ENCODE measurements at regions not wholly inside any gene's neighbourhood (a gene's known extent, or its start where the extent isn't known, plus 50 kb on each side); places are given as distances from the start of the nearest gene placed in this dataset.

- H3K27me3 Mint-ChIP-seq, result peaks cover 0 to 4% of the 10 kb centered on the region in 2 donors
- peaks cover 4 to 15% of the 10 kb centered on the region in 2 donors for H3K4me1 Mint-ChIP-seq
- H3K36me3 Mint-ChIP-seq, result no peaks in the 10 kb centered on the region
- H3K9me3 Mint-ChIP-seq, result no peaks in the 10 kb centered on the region
- no peak for DNase-seq
- ATAC-seq (replicated peaks), result no peak
- no peak overlapping the region for H3K27ac Mint-ChIP-seq
- no peak overlapping the region for H3K4me3 Mint-ChIP-seq
Observed at GRCh38 chr3:87084868-87085267, 93.9 kb upstream of the VGLL3 start.

GRCh38 chr3:87082796-87083440, 92.0 kb upstream of the VGLL3 start:
- H3K36me3 Mint-ChIP-seq, result no peaks in the 10 kb centered on the region
- no peaks in the 10 kb centered on the region for H3K4me1 Mint-ChIP-seq
- no peaks in the 10 kb centered on the region for H3K9me3 Mint-ChIP-seq
- H3K4me3 Mint-ChIP-seq, result no peak overlapping the region
- peaks cover 0 to 3% of the 10 kb centered on the region in 2 donors for H3K27me3 Mint-ChIP-seq
- no peak for DNase-seq
- no peak overlapping the region for H3K27ac Mint-ChIP-seq
- ATAC-seq (replicated peaks), result peak; percentile 68 to 76

GRCh38 chr3:87077355-87077754, 86.4 kb upstream of the VGLL3 start:
- H3K4me3 Mint-ChIP-seq, result no peak overlapping the region
- no peaks in the 10 kb centered on the region for H3K9me3 Mint-ChIP-seq
- no peaks in the 10 kb centered on the region for H3K4me1 Mint-ChIP-seq
- H3K36me3 Mint-ChIP-seq, result no peaks in the 10 kb centered on the region
- H3K27ac Mint-ChIP-seq, result no peak overlapping the region
- peaks cover 0 to 3% of the 10 kb centered on the region in 2 donors for H3K27me3 Mint-ChIP-seq
- DNase-seq (no peak), ATAC-seq (replicated peaks) (no peak)

GRCh38 chr3:87076946-87077345, 86.0 kb upstream of the VGLL3 start:
- no peak overlapping the region for H3K4me3 Mint-ChIP-seq
- DNase-seq (no peak), ATAC-seq (replicated peaks) (no peak)
- H3K27ac Mint-ChIP-seq, result no peak overlapping the region
- H3K36me3 Mint-ChIP-seq, result no peaks in the 10 kb centered on the region
- H3K9me3 Mint-ChIP-seq, result no peaks in the 10 kb centered on the region
- peaks cover 0 to 3% of the 10 kb centered on the region in 2 donors for H3K27me3 Mint-ChIP-seq
- no peaks in the 10 kb centered on the region for H3K4me1 Mint-ChIP-seq

GRCh38 chr3:87073496-87074145, 82.7 kb upstream of the VGLL3 start:
- ATAC-seq (replicated peaks) (no peak), DNase-seq (no peak)
- no peak overlapping the region for H3K4me3 Mint-ChIP-seq
- no peaks in the 10 kb centered on the region for H3K36me3 Mint-ChIP-seq
- H3K27me3 Mint-ChIP-seq, result no peaks in the 10 kb centered on the region
- H3K4me1 Mint-ChIP-seq, result no peaks in the 10 kb centered on the region
- H3K27ac Mint-ChIP-seq, result no peak overlapping the region
- H3K9me3 Mint-ChIP-seq, result no peaks in the 10 kb centered on the region

- DNase-seq (no peak), ATAC-seq (replicated peaks) (no peak)
- Mint-ChIP-seq H3K36me3 (no peaks in the 10 kb centered on the region), H3K9me3 (no peaks in the 10 kb centered on the region), H3K4me3 (no peak overlapping the region), H3K4me1 (no peaks in the 10 kb centered on the region), H3K27ac (no peak overlapping the region), H3K27me3 (no peaks in the 10 kb centered on the region)
Observed at GRCh38 chr3:87072446-87072845, 81.5 kb upstream of the VGLL3 start.

GRCh38 chr3:87069971-87070370, 79.0 kb upstream of the VGLL3 start:
- Mint-ChIP-seq H3K36me3 (no peaks in the 10 kb centered on the region), H3K27ac (no peak overlapping the region), H3K9me3 (no peaks in the 10 kb centered on the region), H3K27me3 (no peaks in the 10 kb centered on the region), H3K4me3 (no peak overlapping the region), H3K4me1 (no peaks in the 10 kb centered on the region)
- no peak for ATAC-seq (replicated peaks)
- no peak for DNase-seq

GRCh38 chr3:87069021-87069420, 78.1 kb upstream of the VGLL3 start:
- ATAC-seq (replicated peaks), result no peak
- Mint-ChIP-seq H3K27me3 (no peaks in the 10 kb centered on the region), H3K4me3 (no peak overlapping the region), H3K4me1 (no peaks in the 10 kb centered on the region), H3K27ac (no peak overlapping the region), H3K9me3 (no peaks in the 10 kb centered on the region), H3K36me3 (no peaks in the 10 kb centered on the region)
- no peak for DNase-seq

GRCh38 chr3:87062685-87063084, 71.7 kb upstream of the VGLL3 start:
- no peak for DNase-seq
- ATAC-seq (replicated peaks), result no peak
- H3K4me1 Mint-ChIP-seq, result no peaks in the 10 kb centered on the region
- no peak overlapping the region for H3K4me3 Mint-ChIP-seq
- H3K36me3 Mint-ChIP-seq, result no peaks in the 10 kb centered on the region
- H3K9me3 Mint-ChIP-seq, result peaks cover 0 to 2% of the 10 kb centered on the region in 2 donors
- no peaks in the 10 kb centered on the region for H3K27me3 Mint-ChIP-seq
- H3K27ac Mint-ChIP-seq, result no peak overlapping the region

GRCh38 chr3:87057474-87057873, 66.5 kb upstream of the VGLL3 start:
- H3K4me3 Mint-ChIP-seq, result no peak overlapping the region
- H3K9me3 Mint-ChIP-seq, result peaks cover 0 to 4% of the 10 kb centered on the region in 2 donors
- H3K27me3 Mint-ChIP-seq, result no peaks in the 10 kb centered on the region
- no peak for ATAC-seq (replicated peaks)
- no peaks in the 10 kb centered on the region for H3K36me3 Mint-ChIP-seq
- no peaks in the 10 kb centered on the region for H3K4me1 Mint-ChIP-seq
- no peak for DNase-seq
- H3K27ac Mint-ChIP-seq, result no peak overlapping the region

GRCh38 chr3:87053553-87053952, 62.6 kb upstream of the VGLL3 start:
- Mint-ChIP-seq H3K27ac (no peak overlapping the region), H3K27me3 (no peaks in the 10 kb centered on the region), H3K9me3 (peaks cover 0 to 4% of the 10 kb centered on the region in 2 donors), H3K4me1 (no peaks in the 10 kb centered on the region), H3K36me3 (no peaks in the 10 kb centered on the region), H3K4me3 (no peak overlapping the region)
- DNase-seq (no peak), ATAC-seq (replicated peaks) (no peak)

- no peak for ATAC-seq (replicated peaks)
- no peaks in the 10 kb centered on the region for H3K27me3 Mint-ChIP-seq
Observed at GRCh38 chr3:87052499-87053260, 61.7 kb upstream of the VGLL3 start.

GRCh38 chr3:87047852-87048251, 56.9 kb upstream of the VGLL3 start:
- ATAC-seq (replicated peaks) (no peak), DNase-seq (no peak)
- Mint-ChIP-seq H3K4me1 (no peaks in the 10 kb centered on the region), H3K9me3 (no peaks in the 10 kb centered on the region), H3K27me3 (no peaks in the 10 kb centered on the region), H3K4me3 (no peak overlapping the region), H3K27ac (no peak overlapping the region), H3K36me3 (no peaks in the 10 kb centered on the region)

More at GRCh38 chr3:87052499-87053260, 61.7 kb upstream of the VGLL3 start:
- DNase-seq, result no peak
- no peaks in the 10 kb centered on the region for H3K36me3 Mint-ChIP-seq
- peaks cover 0 to 2% of the 10 kb centered on the region in 2 donors for H3K9me3 Mint-ChIP-seq
- no peak overlapping the region for H3K27ac Mint-ChIP-seq
- H3K4me3 Mint-ChIP-seq, result no peak overlapping the region
- no peaks in the 10 kb centered on the region for H3K4me1 Mint-ChIP-seq

GRCh38 chr3:87046241-87046640, 55.3 kb upstream of the VGLL3 start:
- Mint-ChIP-seq H3K27me3 (no peaks in the 10 kb centered on the region), H3K36me3 (no peaks in the 10 kb centered on the region), H3K27ac (no peak overlapping the region), H3K9me3 (no peaks in the 10 kb centered on the region), H3K4me3 (no peak overlapping the region), H3K4me1 (no peaks in the 10 kb centered on the region)
- DNase-seq (no peak), ATAC-seq (replicated peaks) (no peak)

GRCh38 chr3:87045473-87045872, 54.5 kb upstream of the VGLL3 start:
- Mint-ChIP-seq H3K27me3 (no peaks in the 10 kb centered on the region), H3K36me3 (no peaks in the 10 kb centered on the region), H3K27ac (no peak overlapping the region), H3K9me3 (no peaks in the 10 kb centered on the region), H3K4me3 (no peak overlapping the region), H3K4me1 (no peaks in the 10 kb centered on the region)
- ATAC-seq (replicated peaks) (no peak), DNase-seq (no peak)
